Mesothelial cell of epicardium (in vitro differentiated cells): ENCODE measurements at regions not wholly inside any gene's neighbourhood (a gene's known extent, or its start where the extent isn't known, plus 50 kb on each side); places are given as distances from the start of the nearest gene placed in this dataset.
"Not testable (repeated sequence)": the region's sequence is repeated elsewhere in the genome, so short reads cannot be mapped to it uniquely, and the experiment has no call there.

ENCODE experiments used
- DNase-seq, 2 experiments: peaks; one replicate each; pipeline ENCODE4 v3.0.0; 2021; ENCODE audit warnings: low spot score in 2 of 2; ENCODE audit not compliant: unreplicated experiment in 2 of 2
- H3K27ac Mint-ChIP-seq: 2 replicates; pipeline ENCODE4 v1.8.0; 2021; ENCODE audit warnings: mixed read lengths
- H3K27me3 Mint-ChIP-seq: 2 replicates; pipeline ENCODE4 v1.8.0; 2021; ENCODE audit warnings: low read depth, mixed read lengths
- H3K36me3 Mint-ChIP-seq: 2 replicates; pipeline ENCODE4 v1.8.0; 2021; ENCODE audit warnings: mixed read lengths
- H3K4me1 Mint-ChIP-seq: 2 replicates; pipeline ENCODE4 v1.8.0; 2021; ENCODE audit warnings: mixed read lengths
- H3K4me3 Mint-ChIP-seq: 2 replicates; pipeline ENCODE4 v1.8.0; 2021; ENCODE audit warnings: mild to moderate bottlenecking, moderate library complexity, mixed read lengths
- H3K9me3 Mint-ChIP-seq: 2 replicates; pipeline ENCODE4 v1.8.0; 2021; ENCODE audit warnings: mixed read lengths
- CTCF ChIP-seq: fragments of 200-600 bp; sonication (generic); IDR thresholded peaks from one replicate; pipeline ENCODE4 v1.5.0; 2021; ENCODE audit warnings: antibody characterized with exemption; ENCODE audit not compliant: unreplicated experiment

- no peak overlapping the region for H3K27ac Mint-ChIP-seq
- peaks cover 25% of the 10 kb centered on the region for H3K4me1 Mint-ChIP-seq
Measured at GRCh38 chr6:137811916-137812553, 55.0 kb upstream of the TNFAIP3 start.

GRCh38 chr6:137813308-137813970 is 53.6 kb upstream of the TNFAIP3 start:
- Mint-ChIP-seq H3K27ac (no peak overlapping the region), H3K27me3 (peaks cover 3% of the 10 kb centered on the region), H3K9me3 (no peaks in the 10 kb centered on the region), H3K4me1 (peaks cover 24% of the 10 kb centered on the region), H3K4me3 (no peak overlapping the region), H3K36me3 (no peaks in the 10 kb centered on the region)
- no peak for TF ChIP-seq CTCF
- no peak for DNase-seq

More at GRCh38 chr6:137811916-137812553, 55.0 kb upstream of the TNFAIP3 start:
- Mint-ChIP-seq H3K36me3 (no peaks in the 10 kb centered on the region), H3K27me3 (no peaks in the 10 kb centered on the region), H3K4me3 (no peak overlapping the region), H3K9me3 (no peaks in the 10 kb centered on the region)
- TF ChIP-seq CTCF, result no peak
- DNase-seq, result no peak

- H3K27me3 Mint-ChIP-seq, H3K27ac Mint-ChIP-seq, H3K4me3 Mint-ChIP-seq, DNase-seq, H3K9me3 Mint-ChIP-seq, H3K36me3 Mint-ChIP-seq: not testable (repeated sequence)
- peaks cover 18% of the 10 kb centered on the region for H3K4me1 Mint-ChIP-seq
Measured at GRCh38 chr6:137814030-137814429, 53.0 kb upstream of the TNFAIP3 start.

- no peak overlapping the region for H3K27ac Mint-ChIP-seq
- H3K36me3 Mint-ChIP-seq, result no peaks in the 10 kb centered on the region
- peaks cover 19% of the 10 kb centered on the region for H3K4me1 Mint-ChIP-seq
- H3K4me3 Mint-ChIP-seq, result no peak overlapping the region
- no peaks in the 10 kb centered on the region for H3K9me3 Mint-ChIP-seq
- DNase-seq, result no peak
- no peak for TF ChIP-seq CTCF
- peaks cover 15% of the 10 kb centered on the region for H3K27me3 Mint-ChIP-seq
Measured at GRCh38 chr6:137815692-137816091, 51.4 kb upstream of the TNFAIP3 start.

GRCh38 chr6:137816133-137816579 is 50.9 kb upstream of the TNFAIP3 start:
- no peaks in the 10 kb centered on the region for H3K36me3 Mint-ChIP-seq
- TF ChIP-seq CTCF, result no peak
- DNase-seq, result no peak
- peaks cover 17% of the 10 kb centered on the region for H3K4me1 Mint-ChIP-seq
- no peak overlapping the region for H3K4me3 Mint-ChIP-seq
- no peaks in the 10 kb centered on the region for H3K9me3 Mint-ChIP-seq
- H3K27ac Mint-ChIP-seq, result no peak overlapping the region
- H3K27me3 Mint-ChIP-seq, result peaks cover 15% of the 10 kb centered on the region
